MM.1S (cell line): ENCODE measurements at regions not wholly inside any gene's neighbourhood (a gene's known extent, or its start where the extent isn't known, plus 50 kb on each side); places are given as distances from the start of the nearest gene placed in this dataset.

Source experiments
- DNase-seq: peaks from one replicate; pipeline ENCODE4 v3.0.0-alpha.2; 2015
- H2AFZ ChIP-seq: fragments of 300-600 bp; sonication (generic); 2 replicates; pipeline ENCODE4 v1.6.0; 2016; ENCODE audit warnings: antibody characterized with exemption, low read length
- H3F3A ChIP-seq: fragments of 300-600 bp; sonication (generic); 2 replicates; pipeline ENCODE4 v1.6.1; 2016; ENCODE audit warnings: mild to moderate bottlenecking, antibody characterized with exemption, low read length, moderate library complexity, mixed read lengths; ENCODE audit not compliant: insufficient read depth
- H3K27ac ChIP-seq: fragments of 300-600 bp; sonication (generic); 2 replicates; pipeline ENCODE4 v1.5.1; 2016; ENCODE audit warnings: mild to moderate bottlenecking, low read length
- H3K27me3 ChIP-seq: fragments of 300-600 bp; sonication (generic); replicated peaks from 2 replicates; pipeline ENCODE4 v1.6.0; 2016; ENCODE audit warnings: low read length; ENCODE audit not compliant: insufficient read depth
- H3K36me3 ChIP-seq: fragments of 300-600 bp; sonication (generic); replicated peaks from 2 replicates; pipeline ENCODE4 v1.6.1; 2016; ENCODE audit warnings: mild to moderate bottlenecking, low read length, mixed read lengths; ENCODE audit not compliant: insufficient read depth
- H3K4me1 ChIP-seq: fragments of 300-600 bp; sonication (generic); 2 replicates; pipeline ENCODE4 v1.6.1; 2016; ENCODE audit warnings: low read length, mixed read lengths
- H3K4me2 ChIP-seq: fragments of 300-600 bp; sonication (generic); 2 replicates; pipeline ENCODE4 v1.6.0; 2016; ENCODE audit warnings: low read depth, low read length
- H3K4me3 ChIP-seq: fragments of 300-600 bp; sonication (generic); 2 replicates; pipeline ENCODE4 v1.5.1; 2016; ENCODE audit warnings: low read length, mixed read lengths
- H3K79me2 ChIP-seq: fragments of 300-600 bp; sonication (generic); 2 replicates; pipeline ENCODE4 v1.6.1; 2016; ENCODE audit warnings: mixed run types, low read length, mixed read lengths
- H3K9ac ChIP-seq: fragments of 300-600 bp; sonication (generic); 2 replicates; pipeline ENCODE4 v1.6.1; 2016; ENCODE audit warnings: low read length, mixed read lengths
- H3K9me2 ChIP-seq: fragments of 300-600 bp; sonication (generic); replicated peaks from 2 replicates; pipeline ENCODE4 v1.6.1; 2016; ENCODE audit warnings: mild to moderate bottlenecking, low read length, mixed read lengths; ENCODE audit not compliant: insufficient read depth
- H3K9me3 ChIP-seq: fragments of 300-600 bp; sonication (generic); replicated peaks from 2 replicates; pipeline ENCODE4 v1.6.1; 2016; ENCODE audit warnings: mild to moderate bottlenecking, low read length, mixed read lengths; ENCODE audit not compliant: insufficient read depth
- H4K20me1 ChIP-seq: fragments of 300-600 bp; sonication (generic); 2 replicates; pipeline ENCODE4 v1.6.1; 2016; ENCODE audit warnings: mild to moderate bottlenecking, low read length, moderate library complexity, mixed read lengths; ENCODE audit not compliant: insufficient read depth
- EZH2 ChIP-seq: fragments of 300-600 bp; sonication (generic); optimal IDR thresholded peaks from 2 replicates; pipeline ENCODE3; 2017; ENCODE audit warnings: low read depth, mild to moderate bottlenecking, antibody characterized with exemption, low read length, mixed read lengths
- EZH2phosphoT487 ChIP-seq: fragments of 300-600 bp; sonication (generic); IDR thresholded peaks from 2 replicates; pipeline ENCODE4 v1.6.1; 2018; ENCODE audit warnings: antibody characterized with exemption, low read length
- TF ChIP-seq, protein P1 (sequence below): fragments of 300-600 bp; sonication (generic); IDR thresholded peaks from 2 replicates; pipeline ENCODE4 v1.5.1; 2016; ENCODE audit warnings: antibody characterized with exemption, low read length, mixed read lengths

DNA sequence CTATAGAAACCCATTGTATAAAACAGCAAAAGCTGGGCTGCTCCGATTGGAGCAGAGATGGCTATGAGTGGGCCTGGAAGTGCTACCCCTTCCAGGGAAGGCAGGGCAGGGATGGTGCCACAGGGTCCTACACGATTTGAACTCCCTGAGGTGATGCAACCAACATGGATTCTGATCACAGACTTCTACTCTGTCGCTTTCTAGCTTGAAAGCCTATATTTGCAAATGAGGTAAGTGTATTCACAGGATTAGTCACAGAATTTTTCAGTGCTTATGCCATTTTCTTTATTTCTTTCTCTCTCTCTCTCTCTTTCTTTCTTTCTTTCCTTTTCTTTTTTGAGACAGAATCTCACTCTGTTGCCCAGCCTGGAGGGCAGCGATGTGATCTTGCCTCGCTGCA is 179.0 kb downstream of the SPRY2 start:
- H3K4me2 ChIP-seq, result no peak overlapping the region
- TF ChIP-seq, protein P1, sequence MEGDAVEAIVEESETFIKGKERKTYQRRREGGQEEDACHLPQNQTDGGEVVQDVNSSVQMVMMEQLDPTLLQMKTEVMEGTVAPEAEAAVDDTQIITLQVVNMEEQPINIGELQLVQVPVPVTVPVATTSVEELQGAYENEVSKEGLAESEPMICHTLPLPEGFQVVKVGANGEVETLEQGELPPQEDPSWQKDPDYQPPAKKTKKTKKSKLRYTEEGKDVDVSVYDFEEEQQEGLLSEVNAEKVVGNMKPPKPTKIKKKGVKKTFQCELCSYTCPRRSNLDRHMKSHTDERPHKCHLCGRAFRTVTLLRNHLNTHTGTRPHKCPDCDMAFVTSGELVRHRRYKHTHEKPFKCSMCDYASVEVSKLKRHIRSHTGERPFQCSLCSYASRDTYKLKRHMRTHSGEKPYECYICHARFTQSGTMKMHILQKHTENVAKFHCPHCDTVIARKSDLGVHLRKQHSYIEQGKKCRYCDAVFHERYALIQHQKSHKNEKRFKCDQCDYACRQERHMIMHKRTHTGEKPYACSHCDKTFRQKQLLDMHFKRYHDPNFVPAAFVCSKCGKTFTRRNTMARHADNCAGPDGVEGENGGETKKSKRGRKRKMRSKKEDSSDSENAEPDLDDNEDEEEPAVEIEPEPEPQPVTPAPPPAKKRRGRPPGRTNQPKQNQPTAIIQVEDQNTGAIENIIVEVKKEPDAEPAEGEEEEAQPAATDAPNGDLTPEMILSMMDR, result no peak
- no peak for TF ChIP-seq EZH2phosphoT487
- no peak for TF ChIP-seq EZH2
- H3K4me1 ChIP-seq, result no peaks in the 10 kb centered on the region
- no peak overlapping the region for H3K9ac ChIP-seq
- no peaks in the 10 kb centered on the region for H3K9me3 ChIP-seq
- no peak for DNase-seq
- H3K9me2 ChIP-seq, result no peaks in the 10 kb centered on the region
- H3K27me3 ChIP-seq, result no peaks in the 10 kb centered on the region
- H3K36me3 ChIP-seq, result no peaks in the 10 kb centered on the region
- H4K20me1 ChIP-seq, result no peaks in the 10 kb centered on the region
- no peak overlapping the region for H2AFZ ChIP-seq
- H3K27ac ChIP-seq, result no peak overlapping the region
- H3K4me3 ChIP-seq, result no peak overlapping the region
- no peaks in the 10 kb centered on the region for H3K79me2 ChIP-seq
- no peaks in the 10 kb centered on the region for H3F3A ChIP-seq

DNA sequence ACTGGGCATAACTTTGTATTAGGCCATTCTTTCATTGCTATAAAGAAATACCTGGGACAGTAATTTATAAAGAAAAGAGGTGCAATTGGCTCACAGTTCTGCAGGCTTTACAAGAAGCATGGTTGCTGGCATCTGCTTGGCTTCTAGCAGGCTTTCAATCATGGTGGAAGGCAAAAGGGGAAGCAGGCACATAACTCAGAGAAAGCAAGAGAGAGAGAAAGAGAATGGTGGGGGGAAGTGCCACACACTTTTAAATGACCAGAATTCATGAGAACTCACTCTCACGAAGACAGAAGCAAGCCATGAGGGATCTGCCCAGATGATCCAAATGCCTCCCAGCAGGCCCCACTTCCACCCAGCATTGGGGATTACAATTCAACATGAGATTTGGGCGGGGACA is 179.7 kb downstream of the SPRY2 start:
- no peak overlapping the region for H3K4me3 ChIP-seq
- no peaks in the 10 kb centered on the region for H3K9me3 ChIP-seq
- no peaks in the 10 kb centered on the region for H3K79me2 ChIP-seq
- H3K9me2 ChIP-seq, result no peaks in the 10 kb centered on the region
- H3K27ac ChIP-seq, result no peak overlapping the region
- no peaks in the 10 kb centered on the region for H3K36me3 ChIP-seq
- DNase-seq, result no peak
- TF ChIP-seq, protein P1, result no peak
- TF ChIP-seq EZH2, result no peak
- no peak for TF ChIP-seq EZH2phosphoT487
- H2AFZ ChIP-seq, result no peak overlapping the region
- no peaks in the 10 kb centered on the region for H3K27me3 ChIP-seq
- H3F3A ChIP-seq, result no peaks in the 10 kb centered on the region
- H3K4me1 ChIP-seq, result no peaks in the 10 kb centered on the region
- no peak overlapping the region for H3K9ac ChIP-seq
- no peak overlapping the region for H3K4me2 ChIP-seq
- no peaks in the 10 kb centered on the region for H4K20me1 ChIP-seq

GRCh38 chr13:80160110-80160509 is 180.8 kb downstream of the SPRY2 start:
- no peaks in the 10 kb centered on the region for H3K4me1 ChIP-seq

More at GRCh38 chr13:80160110-80160509, 180.8 kb downstream of the SPRY2 start:
- Histone ChIP-seq H3K79me2 (no peaks in the 10 kb centered on the region), H3K4me2 (no peak overlapping the region), H4K20me1 (no peaks in the 10 kb centered on the region), H3K9ac (no peak overlapping the region), H3K36me3 (no peaks in the 10 kb centered on the region), H3K4me3 (no peak overlapping the region), H2AFZ (no peak overlapping the region), H3K27ac (no peak overlapping the region), H3K9me2 (no peaks in the 10 kb centered on the region), H3K9me3 (no peaks in the 10 kb centered on the region), H3K27me3 (no peaks in the 10 kb centered on the region), H3F3A (no peaks in the 10 kb centered on the region)
- no peak for DNase-seq
- no peak for TF ChIP-seq EZH2
- no peak for TF ChIP-seq EZH2phosphoT487
- TF ChIP-seq, protein P1, result no peak
